ENCODE measurements at regions not wholly inside any gene's neighbourhood (a gene's known extent, or its start where the extent isn't known, plus 50 kb on each side); places are given as distances from the start of the nearest gene placed in this dataset.

- DNase-seq (ENCODE audit: low spot score) (no peak), ATAC-seq (ENCODE audit: insufficient number of reproducible peaks, low FRiP score, low read depth) (no peak)
- TF ChIP-seq CTCF (IDR thresholded peaks at IDR 0.05), result no peak
- Histone ChIP-seq H3K27ac (no peak overlapping the region), H3K4me3 (no peak overlapping the region), H3K27me3 (replicated peaks; ENCODE audit: insufficient read depth) (no peaks in the 10 kb centered on the region), H3K36me3 (no peaks in the 10 kb centered on the region), H3K4me1 (ENCODE audit: control insufficient read depth in 1 of 2, low read depth in 2 of 2) (no peaks in the 10 kb centered on the region), H3K9me3 (no peaks in the 10 kb centered on the region)
These were observed 910.1 kb upstream of the FAT3 start for GRCh38 chr11:91314521-91314920.

- no peak for TF ChIP-seq CTCF (IDR thresholded peaks at IDR 0.05)
- Histone ChIP-seq H3K4me3 (no peak overlapping the region), H3K4me1 (ENCODE audit: control insufficient read depth in 1 of 2, low read depth in 2 of 2) (no peaks in the 10 kb centered on the region), H3K9me3 (no peaks in the 10 kb centered on the region), H3K36me3 (no peaks in the 10 kb centered on the region), H3K27ac (no peak overlapping the region), H3K27me3 (replicated peaks; ENCODE audit: insufficient read depth) (no peaks in the 10 kb centered on the region)
- ATAC-seq (ENCODE audit: insufficient number of reproducible peaks, low FRiP score, low read depth), result no peak
- no peak for DNase-seq (ENCODE audit: low spot score)
These were observed 912.1 kb upstream of the FAT3 start for GRCh38 chr11:91312541-91312940.

- TF ChIP-seq CTCF (IDR thresholded peaks at IDR 0.05), result no peak
- Histone ChIP-seq H3K36me3 (no peaks in the 10 kb centered on the region), H3K4me1 (ENCODE audit: control insufficient read depth in 1 of 2, low read depth in 2 of 2) (no peaks in the 10 kb centered on the region), H3K4me3 (no peak overlapping the region), H3K27me3 (replicated peaks; ENCODE audit: insufficient read depth) (no peaks in the 10 kb centered on the region), H3K27ac (no peak overlapping the region), H3K9me3 (no peaks in the 10 kb centered on the region)
- no peak for ATAC-seq (ENCODE audit: insufficient number of reproducible peaks, low FRiP score, low read depth)
- DNase-seq (ENCODE audit: low spot score), result no peak
These were observed 914.5 kb upstream of the FAT3 start for GRCh38 chr11:91310085-91310484.

GRCh38 chr11:91308069-91308468 is 916.5 kb upstream of the FAT3 start:
- TF ChIP-seq CTCF (IDR thresholded peaks at IDR 0.05), result no peak
- Histone ChIP-seq H3K4me1 (ENCODE audit: control insufficient read depth in 1 of 2, low read depth in 2 of 2) (no peaks in the 10 kb centered on the region), H3K36me3 (no peaks in the 10 kb centered on the region), H3K9me3 (no peaks in the 10 kb centered on the region), H3K27ac (no peak overlapping the region), H3K27me3 (replicated peaks; ENCODE audit: insufficient read depth) (no peaks in the 10 kb centered on the region), H3K4me3 (no peak overlapping the region)
- ATAC-seq (ENCODE audit: insufficient number of reproducible peaks, low FRiP score, low read depth) (no peak), DNase-seq (ENCODE audit: low spot score) (no peak)

- no peaks in the 10 kb centered on the region for H3K4me1 ChIP-seq (ENCODE audit: control insufficient read depth in 1 of 2, low read depth in 2 of 2)
- no peak overlapping the region for H3K4me3 ChIP-seq
- DNase-seq (ENCODE audit: low spot score), result no peak
- H3K27ac ChIP-seq, result no peak overlapping the region
- no peaks in the 10 kb centered on the region for H3K9me3 ChIP-seq
- no peaks in the 10 kb centered on the region for H3K27me3 ChIP-seq (replicated peaks; ENCODE audit: insufficient read depth)
- no peaks in the 10 kb centered on the region for H3K36me3 ChIP-seq
- no peak for TF ChIP-seq CTCF (IDR thresholded peaks at IDR 0.05)
- no peak for ATAC-seq (ENCODE audit: insufficient number of reproducible peaks, low FRiP score, low read depth)
These were observed 919.2 kb upstream of the FAT3 start for GRCh38 chr11:91305402-91305801.
